H7 (cell line): ENCODE measurements at regions not wholly inside any gene's neighbourhood (a gene's known extent, or its start where the extent isn't known, plus 50 kb on each side); places are given as distances from the start of the nearest gene placed in this dataset.

Experiments
- DNase-seq: peaks from one replicate; pipeline ENCODE4 v3.0.0; 2012
- H3K27me3 ChIP-seq: 2 replicates; pipeline ENCODE4 v1.6.0; 2011; ENCODE audit warnings: mild to moderate bottlenecking, low read length; ENCODE audit not compliant: control insufficient read depth, insufficient read depth
- H3K36me3 ChIP-seq: replicated peaks from 2 replicates; pipeline ENCODE4 v1.5.1; 2011; ENCODE audit warnings: low read length; ENCODE audit not compliant: control insufficient read depth, insufficient read depth
- H3K4me3 ChIP-seq: 2 replicates; pipeline ENCODE4 v1.5.1; 2011; ENCODE audit warnings: low read depth, mild to moderate bottlenecking, control low read depth, low read length, moderate library complexity; ENCODE audit not compliant: insufficient read depth

DNA sequence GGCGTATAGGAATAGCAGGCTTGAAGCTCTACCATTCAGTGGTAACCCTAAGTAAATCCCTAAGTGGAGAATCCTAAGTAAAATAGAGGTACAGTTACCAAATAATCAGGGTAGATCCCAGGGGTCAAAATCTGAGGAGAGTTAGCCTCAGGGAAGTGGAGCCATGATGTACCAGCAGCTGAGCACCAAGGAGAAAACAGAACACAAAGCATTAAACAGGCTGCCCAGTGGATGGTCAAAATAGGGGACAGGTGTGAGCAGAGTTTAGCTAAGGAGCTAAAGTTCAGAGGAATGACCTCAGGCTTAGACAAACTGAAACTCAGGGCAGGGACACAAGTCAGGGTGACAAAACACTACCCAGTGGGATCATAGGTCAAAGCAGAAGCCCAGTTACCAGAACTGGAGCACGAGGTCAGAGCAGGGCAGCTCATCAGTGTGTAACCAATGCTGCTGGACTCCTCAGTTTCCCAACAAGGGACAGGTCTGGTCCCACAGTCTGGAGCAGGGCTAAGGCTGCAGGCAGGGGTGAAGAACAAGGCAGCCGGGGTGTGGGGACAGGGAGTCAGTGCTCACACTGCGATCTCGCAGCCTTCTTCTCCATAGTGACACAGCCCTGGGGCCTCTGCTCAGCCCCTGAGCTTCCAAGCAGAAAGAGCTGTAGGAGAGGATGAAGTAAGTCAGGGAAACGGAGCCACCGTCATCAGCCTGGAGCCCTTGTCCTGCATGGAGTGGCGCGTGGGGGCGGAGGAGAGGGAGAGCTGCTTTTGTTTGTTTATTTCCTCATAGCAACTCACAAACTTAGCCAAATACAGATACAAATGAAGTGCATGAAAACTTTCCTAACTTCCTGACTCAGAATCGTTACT is 264.0 kb downstream of the MREG start:
- Histone ChIP-seq H3K36me3 (no peaks in the 10 kb centered on the region), H3K27me3 (no peaks in the 10 kb centered on the region), H3K4me3 (no peak overlapping the region)
- no peak for DNase-seq

DNA sequence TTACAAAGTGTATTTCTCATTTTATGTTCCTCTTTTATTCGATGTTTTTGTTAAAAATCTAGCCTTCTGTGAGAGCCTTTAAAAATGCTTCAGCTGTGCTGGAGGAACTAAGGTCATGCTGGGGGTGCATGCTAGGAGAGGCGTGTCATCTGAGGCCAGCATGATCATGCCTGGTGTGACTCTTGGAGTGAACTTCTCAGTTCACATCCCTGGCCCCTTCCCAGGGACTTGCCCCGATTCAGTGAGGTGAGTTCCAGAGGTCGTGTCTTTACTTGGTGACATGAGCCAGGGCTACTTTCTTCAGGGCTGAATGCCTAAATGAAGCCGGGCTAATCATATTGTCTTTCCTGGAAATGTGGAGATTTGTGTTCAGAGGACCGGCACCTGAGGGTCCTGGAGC is 264.9 kb downstream of the MREG start:
- Histone ChIP-seq H3K36me3 (no peaks in the 10 kb centered on the region), H3K4me3 (no peak overlapping the region), H3K27me3 (no peaks in the 10 kb centered on the region)
- no peak for DNase-seq

DNA sequence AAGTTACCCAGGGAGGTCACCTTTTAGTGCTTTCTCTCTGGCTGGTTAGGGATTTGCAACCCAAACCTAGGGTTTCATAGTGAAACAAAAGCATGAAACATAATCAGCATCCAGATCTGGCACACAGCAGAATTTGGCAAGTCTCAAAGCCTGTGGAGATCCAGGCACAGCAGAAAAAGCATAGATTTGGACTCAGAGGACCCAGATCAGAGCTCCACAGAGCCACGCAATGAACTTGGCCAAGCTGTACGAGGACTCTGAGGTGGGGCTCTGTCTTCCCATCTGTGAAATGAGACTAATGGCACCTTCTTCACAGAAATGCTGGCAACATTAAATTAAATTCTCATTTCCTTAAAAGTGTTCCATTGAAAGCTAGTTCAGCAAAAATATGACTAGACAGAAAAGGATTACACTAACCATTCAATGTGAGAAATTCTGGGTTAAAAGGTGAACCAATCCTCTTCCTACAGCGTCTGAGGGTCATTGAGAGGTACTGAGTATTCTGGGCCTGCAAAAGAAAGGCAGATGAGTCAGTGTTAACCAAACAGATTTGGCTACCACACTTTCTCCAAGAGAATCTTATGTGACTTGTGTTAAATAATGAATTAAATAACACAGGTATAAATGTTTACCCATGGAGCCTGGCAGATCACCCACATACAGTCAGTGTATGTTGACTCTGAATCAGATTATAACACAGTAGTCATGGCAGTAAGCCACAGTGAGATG is 266.3 kb downstream of the MREG start:
- DNase-seq, result no peak
- Histone ChIP-seq H3K36me3 (no peaks in the 10 kb centered on the region), H3K27me3 (no peaks in the 10 kb centered on the region), H3K4me3 (no peak overlapping the region)

DNA sequence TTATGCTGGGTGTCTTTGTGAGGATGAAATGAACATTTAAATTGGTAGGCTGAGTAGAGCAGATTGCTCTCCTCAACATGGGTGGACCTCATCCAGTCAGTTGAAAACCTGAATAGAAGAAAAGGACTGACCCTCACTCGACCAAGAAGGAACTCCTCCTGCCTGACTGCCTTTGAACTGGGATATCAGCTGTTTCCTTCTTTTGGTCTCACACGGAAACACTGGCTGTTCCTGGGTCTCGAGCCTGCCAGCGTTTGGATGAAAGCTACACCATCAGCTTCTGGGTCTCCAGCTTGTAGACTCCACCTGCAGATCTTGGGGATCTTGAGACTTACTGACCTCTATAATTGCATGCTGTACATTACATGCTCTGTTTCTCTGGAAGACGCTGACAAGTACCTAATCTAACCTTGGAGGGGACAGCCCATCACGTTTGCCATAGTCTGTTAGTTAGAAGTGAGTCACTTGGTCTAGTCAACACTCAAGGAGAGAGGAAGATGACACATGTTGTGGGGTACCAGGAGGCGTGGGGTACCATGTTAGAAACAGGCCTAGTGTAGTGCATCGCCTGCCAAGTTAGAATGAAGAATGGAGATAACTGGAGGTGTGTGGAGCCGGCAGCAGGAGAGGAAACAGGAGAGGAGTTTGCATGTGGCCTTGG is 267.0 kb downstream of the MREG start:
- Histone ChIP-seq H3K36me3 (no peaks in the 10 kb centered on the region), H3K4me3 (no peak overlapping the region), H3K27me3 (no peaks in the 10 kb centered on the region)
- DNase-seq, result no peak

DNA sequence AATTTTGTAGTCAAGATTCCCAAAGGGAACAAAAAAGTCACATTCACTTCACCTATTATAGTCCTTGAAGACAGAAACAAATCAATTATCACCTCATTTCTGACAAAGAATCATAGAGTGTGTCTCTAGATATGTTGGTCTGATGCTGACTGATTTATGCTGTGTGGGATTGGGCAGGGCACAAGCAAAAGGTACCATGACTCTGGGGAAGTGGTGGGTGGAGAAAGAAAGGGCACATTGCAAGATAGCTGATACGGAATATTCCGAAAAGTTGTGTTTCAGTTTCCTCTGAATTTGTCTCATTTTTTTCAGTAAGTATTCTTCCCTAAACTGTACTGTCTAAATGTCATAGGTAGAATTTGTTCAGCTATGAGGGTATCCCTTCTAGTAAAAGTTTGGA is 268.0 kb downstream of the MREG start:
- no peak for DNase-seq
- H3K27me3 ChIP-seq, result no peaks in the 10 kb centered on the region
- H3K4me3 ChIP-seq, result no peak overlapping the region
- H3K36me3 ChIP-seq, result no peaks in the 10 kb centered on the region

DNA sequence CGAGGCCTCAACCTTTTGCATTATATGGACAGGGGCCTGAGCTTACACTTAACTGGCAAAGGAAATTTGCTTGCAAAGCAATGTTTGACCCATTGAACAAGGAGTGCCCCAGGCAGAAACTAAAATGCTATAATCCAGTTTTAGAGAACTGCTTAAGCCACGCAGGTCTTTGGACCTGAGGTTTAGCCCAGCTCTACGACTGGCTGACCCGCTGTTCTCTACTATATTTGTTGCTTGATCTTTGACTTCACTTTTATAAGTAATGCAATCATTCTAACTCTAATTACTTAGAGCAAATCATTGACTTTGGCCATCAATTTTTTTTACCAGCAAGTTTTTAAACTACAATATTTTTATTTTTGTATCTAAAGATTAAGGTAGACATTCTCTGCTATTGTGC is 268.8 kb downstream of the MREG start:
- no peak for DNase-seq
- Histone ChIP-seq H3K36me3 (no peaks in the 10 kb centered on the region), H3K27me3 (no peaks in the 10 kb centered on the region), H3K4me3 (no peak overlapping the region)

DNA sequence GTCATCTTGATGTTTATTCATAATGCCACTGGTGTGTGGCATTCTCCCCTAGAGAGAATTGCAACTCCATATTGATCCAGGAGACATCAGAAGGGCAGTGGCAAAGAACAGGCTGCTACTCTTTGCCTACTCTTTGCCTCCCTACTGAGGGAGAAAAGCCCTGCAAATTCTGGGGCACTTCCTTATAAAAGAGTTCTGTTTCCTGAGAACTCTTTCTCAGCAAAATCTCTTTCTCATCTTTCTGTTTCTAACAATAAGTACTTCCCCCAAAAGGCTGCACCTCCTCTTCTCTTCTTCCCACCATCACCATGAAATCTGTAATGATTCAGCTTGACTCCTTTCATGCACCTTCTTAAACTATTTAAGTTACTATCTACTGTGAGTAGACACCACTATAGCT is 270.3 kb downstream of the MREG start:
- no peak for DNase-seq
- H3K4me3 ChIP-seq, result no peak overlapping the region
- H3K27me3 ChIP-seq, result no peaks in the 10 kb centered on the region

DNA sequence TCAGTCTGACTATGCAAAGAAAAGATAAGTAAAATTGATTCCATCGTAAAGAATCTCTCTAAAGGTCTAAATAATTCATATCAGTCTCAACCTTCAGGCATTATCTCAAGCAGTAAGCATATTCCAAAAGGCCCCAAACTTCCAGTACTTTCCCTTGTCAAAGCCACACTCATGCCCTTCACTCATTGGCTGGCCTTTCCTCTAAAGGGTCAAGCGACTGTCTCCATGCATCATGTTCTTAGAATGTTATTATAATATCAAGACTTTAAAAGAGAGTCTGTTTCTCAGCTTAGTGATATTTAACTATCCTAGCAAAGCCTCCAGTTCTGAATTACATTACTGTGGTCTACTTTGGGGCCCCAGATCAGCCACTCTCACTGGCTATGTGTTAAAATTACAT is 271.3 kb downstream of the MREG start:
- Histone ChIP-seq H3K36me3 (no peaks in the 10 kb centered on the region), H3K4me3 (no peak overlapping the region), H3K27me3 (no peaks in the 10 kb centered on the region)
- no peak for DNase-seq

More for the DNA sequence above, 270.3 kb downstream of the MREG start:
- H3K36me3 ChIP-seq, result no peaks in the 10 kb centered on the region

DNA sequence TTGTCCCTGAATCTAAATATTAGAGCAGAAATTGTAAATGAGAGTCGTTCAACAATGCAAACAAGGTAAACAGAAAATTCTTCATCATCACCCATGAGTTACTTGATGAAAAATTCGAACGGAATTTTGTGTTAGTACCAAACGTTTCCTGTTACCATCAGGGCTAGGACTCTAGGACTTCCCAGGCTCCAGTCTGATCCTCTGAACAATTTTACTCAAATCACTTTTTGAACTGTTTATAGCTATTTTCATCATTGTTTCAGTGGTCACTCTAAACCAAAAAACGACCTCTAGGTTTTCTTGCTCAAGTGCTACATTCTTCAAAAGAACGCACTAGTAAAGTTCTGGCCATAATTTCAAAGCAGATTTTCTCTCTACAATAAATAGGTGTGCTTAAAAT is 273.3 kb downstream of the MREG start:
- DNase-seq, result no peak
- Histone ChIP-seq H3K36me3 (no peaks in the 10 kb centered on the region), H3K4me3 (no peak overlapping the region), H3K27me3 (no peaks in the 10 kb centered on the region)

DNA sequence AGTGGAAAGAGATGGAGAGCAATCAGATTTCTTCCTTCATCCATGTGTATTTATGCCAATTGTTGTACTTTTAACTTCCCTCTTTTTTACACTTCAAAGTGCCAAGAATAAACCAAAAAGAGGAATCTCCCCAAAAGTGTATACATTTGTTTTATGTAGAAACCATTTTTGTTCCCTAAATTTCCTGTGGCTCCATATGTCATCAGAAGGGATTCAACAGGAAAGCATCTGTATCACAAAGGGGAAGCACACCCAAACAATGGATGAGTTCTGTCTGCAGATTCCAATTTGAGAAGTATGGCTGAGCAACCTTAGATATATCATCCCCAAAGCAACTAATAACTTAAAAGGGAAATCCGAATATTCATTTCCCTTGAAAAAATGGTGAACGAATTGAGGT is 275.0 kb downstream of the MREG start:
- Histone ChIP-seq H3K4me3 (no peak overlapping the region), H3K27me3 (no peaks in the 10 kb centered on the region), H3K36me3 (no peaks in the 10 kb centered on the region)
- no peak for DNase-seq

DNA sequence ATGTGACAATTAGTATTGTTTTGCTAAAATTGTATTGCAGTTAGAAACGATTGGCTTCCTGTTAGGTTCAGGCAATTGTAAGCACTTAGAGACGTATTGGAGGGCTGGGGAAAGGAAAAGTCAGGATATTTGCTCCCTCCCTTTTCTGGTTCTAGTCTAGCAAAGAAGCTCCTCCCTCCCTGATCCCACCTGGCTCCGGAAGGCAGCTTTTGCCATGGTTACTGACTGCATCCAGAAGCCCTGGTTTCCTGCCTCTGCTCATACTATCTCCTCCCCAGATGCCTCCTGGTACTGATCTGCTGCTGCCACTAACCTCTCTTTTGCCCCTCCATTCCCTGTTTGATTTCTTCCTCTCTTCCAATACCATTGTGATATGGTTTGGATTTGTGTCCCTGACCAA is 275.9 kb downstream of the MREG start:
- Histone ChIP-seq H3K4me3 (no peak overlapping the region), H3K36me3 (no peaks in the 10 kb centered on the region), H3K27me3 (no peaks in the 10 kb centered on the region)
- DNase-seq, result peak; percentile 20

DNA sequence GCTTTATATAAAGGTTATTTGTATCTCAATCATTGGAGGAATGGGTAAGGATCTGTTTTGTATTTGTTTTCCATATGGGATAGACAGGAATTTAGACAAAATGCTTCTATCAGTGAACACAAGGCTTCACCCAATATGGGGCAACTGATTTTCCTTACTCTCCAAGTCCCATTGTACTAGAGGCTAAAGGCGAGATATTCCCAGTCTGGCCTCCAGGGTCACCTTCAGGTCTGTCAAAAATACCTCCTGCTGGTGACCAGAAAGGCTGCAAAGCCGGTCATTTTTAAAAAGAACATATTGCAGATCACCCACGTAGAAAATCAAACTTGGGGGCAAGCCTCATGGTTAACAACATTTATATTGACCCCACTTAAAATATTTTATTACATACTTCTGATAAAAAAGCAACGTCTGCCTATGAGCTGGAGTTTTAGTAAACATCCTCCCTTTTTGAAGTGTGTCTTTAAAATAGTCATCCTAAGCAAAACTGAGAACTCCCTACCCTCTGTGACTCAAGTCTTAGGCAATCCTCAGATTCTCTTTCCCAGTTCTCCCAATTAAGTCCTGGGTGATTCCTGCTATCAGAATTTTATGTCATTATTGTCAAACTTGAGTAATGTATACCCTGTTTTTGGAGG is 276.6 kb downstream of the MREG start:
- DNase-seq, result peak; percentile 16
- Histone ChIP-seq H3K27me3 (no peaks in the 10 kb centered on the region), H3K4me3 (no peak overlapping the region), H3K36me3 (no peaks in the 10 kb centered on the region)

DNA sequence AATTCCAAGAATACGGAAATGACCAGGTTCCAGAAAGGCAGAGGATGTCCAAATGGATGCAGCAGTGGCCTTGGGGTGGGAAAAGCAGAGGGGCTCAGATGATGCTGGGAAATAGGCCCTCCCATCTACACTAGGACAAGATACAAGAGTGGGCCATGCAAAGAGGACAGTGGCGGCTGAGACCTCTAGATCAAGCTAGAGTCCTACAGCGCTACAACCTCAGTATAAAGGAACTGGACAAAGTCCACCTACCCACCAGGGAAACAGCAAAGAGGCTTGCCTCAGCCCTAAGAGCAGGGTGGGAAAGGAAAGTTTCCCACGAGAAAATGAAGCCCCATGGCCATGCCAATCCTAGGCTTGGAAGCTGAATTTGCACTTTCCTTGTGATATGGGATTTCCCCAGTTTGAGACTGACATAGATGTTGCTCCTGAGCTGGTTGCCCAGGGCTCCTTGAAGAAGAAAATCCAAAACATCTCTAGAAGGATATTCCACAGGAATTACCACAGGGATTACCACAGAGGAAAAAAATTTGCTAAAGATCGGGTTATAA is 282.2 kb downstream of the MREG start:
- Histone ChIP-seq H3K36me3 (no peaks in the 10 kb centered on the region), H3K27me3 (no peaks in the 10 kb centered on the region), H3K4me3 (no peak overlapping the region)
- DNase-seq, result no peak

DNA sequence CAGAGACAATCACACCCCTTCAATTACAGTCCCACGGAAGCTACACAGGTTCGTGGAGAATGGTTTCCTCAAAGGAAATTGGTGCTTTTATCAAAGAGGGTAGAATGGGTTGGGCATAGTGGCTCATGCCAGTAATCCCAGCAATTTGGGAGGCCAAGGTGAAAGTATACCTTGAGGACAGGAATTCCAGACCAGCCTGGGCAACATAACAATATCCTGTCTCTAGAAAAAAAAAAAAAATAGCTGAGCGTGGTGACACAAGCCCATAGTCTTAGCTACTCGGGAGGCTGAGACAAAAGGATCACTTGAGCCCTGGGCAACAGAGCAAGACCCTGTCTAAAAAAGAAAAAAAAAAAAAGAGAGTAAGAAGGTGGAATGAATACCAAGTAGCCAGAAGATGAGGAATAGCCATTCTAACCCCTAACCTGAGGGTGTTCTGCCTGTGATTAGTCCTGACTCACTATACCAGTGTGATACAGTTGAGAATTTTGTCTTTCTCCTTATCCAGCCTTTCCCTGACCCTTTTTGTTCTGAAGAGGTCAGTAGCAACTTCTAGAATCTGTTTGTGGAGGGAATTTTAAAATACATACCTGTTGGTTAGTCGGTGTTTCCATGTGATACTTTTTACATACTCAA is 283.2 kb downstream of the MREG start:
- no peak for DNase-seq
- H3K4me3 ChIP-seq, result no peak overlapping the region
- no peaks in the 10 kb centered on the region for H3K36me3 ChIP-seq
- H3K27me3 ChIP-seq, result no peaks in the 10 kb centered on the region
